ENCODE measurements at regions not wholly inside any gene's neighbourhood (a gene's known extent, or its start where the extent isn't known, plus 50 kb on each side); places are given as distances from the start of the nearest gene placed in this dataset.
"Not testable (repeated sequence)": the region's sequence is repeated elsewhere in the genome, so short reads cannot be mapped to it uniquely, and the experiment has no call there.

DNA sequence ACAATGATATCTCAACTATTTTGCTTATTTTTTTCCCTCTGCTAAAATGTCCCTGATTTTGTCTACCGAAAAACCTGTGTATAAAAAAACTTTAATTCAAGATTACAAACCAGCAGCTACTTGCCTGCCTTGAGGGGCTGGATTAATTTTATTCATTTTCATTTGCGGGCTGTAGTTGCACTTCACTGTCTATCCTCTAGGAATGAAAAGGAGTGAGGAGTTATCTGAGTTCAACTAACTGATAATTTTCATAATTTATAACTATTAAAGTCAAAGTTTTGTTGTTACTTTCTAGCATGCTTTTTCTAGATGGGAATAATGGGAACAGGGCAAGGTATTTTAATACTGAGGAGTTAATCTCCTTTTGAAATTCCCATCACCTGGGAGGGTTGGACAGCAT lies 50.3 kb upstream of the AGTPBP1 start:
- POLR2A ChIA-PET; H3K9me3 Mint-ChIP-seq (ENCODE audit: insufficient read depth); H3K4me3 Mint-ChIP-seq; H3K36me3 Mint-ChIP-seq (ENCODE audit: low read depth); CTCF ChIA-PET; DNase-seq; H3K4me1 Mint-ChIP-seq (ENCODE audit: low read depth); H3K27ac Mint-ChIP-seq; ATAC-seq: not testable (repeated sequence)
- peaks cover 13% of the 10 kb centered on the region for H3K27me3 Mint-ChIP-seq (ENCODE audit: low read depth)

DNA sequence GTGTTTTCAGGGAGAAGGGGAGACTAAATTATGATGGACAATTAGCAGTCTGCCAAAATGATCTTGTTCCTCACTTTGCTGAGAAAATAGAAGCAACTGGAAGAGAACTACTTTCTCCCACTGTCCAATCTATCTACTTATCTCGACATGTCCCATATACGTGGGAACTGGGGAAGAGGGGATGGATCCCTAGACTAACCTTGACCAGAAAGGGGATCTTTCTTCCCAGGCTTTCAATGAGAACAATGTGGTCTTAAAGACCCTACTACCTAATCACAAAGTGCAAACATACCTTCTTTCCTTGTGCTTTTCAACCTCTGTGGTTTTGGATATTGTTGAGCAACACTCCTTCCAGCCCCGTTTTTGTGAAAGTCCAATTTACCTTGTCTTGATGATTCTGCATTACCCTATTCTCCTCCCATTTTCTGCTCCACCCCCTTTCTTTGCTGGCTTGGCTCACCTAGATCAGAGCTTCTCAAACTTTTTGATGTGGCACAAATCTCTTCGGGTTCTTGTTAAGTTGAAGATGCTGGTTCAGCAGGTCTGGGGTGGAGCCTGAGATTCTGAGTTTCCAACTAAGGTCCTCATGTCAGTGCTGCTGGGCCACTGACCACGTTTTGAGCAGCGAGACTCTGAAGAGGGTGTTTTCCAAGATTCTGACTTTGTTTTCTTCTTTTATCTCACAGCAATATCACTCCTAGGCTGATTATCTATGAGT lies 61.4 kb upstream of the AGTPBP1 start:
- DNase-seq: peak; percentile 37
- H3K27ac Mint-ChIP-seq; CTCF ChIA-PET; H3K4me1 Mint-ChIP-seq (ENCODE audit: low read depth); POLR2A ChIA-PET; H3K27me3 Mint-ChIP-seq (ENCODE audit: low read depth); ATAC-seq; H3K9me3 Mint-ChIP-seq (ENCODE audit: insufficient read depth); H3K4me3 Mint-ChIP-seq; H3K36me3 Mint-ChIP-seq (ENCODE audit: low read depth): not testable (repeated sequence)

DNA sequence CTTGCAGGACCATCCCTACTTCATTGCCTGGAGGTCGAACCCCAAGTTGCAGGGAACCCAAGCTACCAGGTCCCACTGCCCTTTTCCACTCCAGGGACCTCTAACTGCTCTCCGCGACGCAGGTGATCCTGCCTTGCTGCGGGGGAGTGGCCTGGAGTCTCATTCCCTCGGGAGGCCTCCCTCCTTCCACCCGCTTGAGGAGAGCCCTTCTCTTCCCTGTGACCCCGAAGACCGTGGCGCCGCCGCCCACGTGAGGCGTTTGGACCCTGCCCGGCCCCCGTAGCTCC lies 63.0 kb upstream of the AGTPBP1 start:
- CTCF ChIA-PET: interaction anchor here (1.1 kb wide), 1 partner anchor 195 kb away, joined by 4 read pairs; no protein-coding TSS in a partner anchor
- ATAC-seq; DNase-seq; H3K4me3 Mint-ChIP-seq; POLR2A ChIA-PET; H3K9me3 Mint-ChIP-seq (ENCODE audit: insufficient read depth); H3K27me3 Mint-ChIP-seq (ENCODE audit: low read depth); H3K4me1 Mint-ChIP-seq (ENCODE audit: low read depth): not testable (repeated sequence)
- Mint-ChIP-seq H3K27ac (peak overlapping the region; percentile 50), H3K36me3 (ENCODE audit: low read depth) (peaks cover 15% of the 10 kb centered on the region)

DNA sequence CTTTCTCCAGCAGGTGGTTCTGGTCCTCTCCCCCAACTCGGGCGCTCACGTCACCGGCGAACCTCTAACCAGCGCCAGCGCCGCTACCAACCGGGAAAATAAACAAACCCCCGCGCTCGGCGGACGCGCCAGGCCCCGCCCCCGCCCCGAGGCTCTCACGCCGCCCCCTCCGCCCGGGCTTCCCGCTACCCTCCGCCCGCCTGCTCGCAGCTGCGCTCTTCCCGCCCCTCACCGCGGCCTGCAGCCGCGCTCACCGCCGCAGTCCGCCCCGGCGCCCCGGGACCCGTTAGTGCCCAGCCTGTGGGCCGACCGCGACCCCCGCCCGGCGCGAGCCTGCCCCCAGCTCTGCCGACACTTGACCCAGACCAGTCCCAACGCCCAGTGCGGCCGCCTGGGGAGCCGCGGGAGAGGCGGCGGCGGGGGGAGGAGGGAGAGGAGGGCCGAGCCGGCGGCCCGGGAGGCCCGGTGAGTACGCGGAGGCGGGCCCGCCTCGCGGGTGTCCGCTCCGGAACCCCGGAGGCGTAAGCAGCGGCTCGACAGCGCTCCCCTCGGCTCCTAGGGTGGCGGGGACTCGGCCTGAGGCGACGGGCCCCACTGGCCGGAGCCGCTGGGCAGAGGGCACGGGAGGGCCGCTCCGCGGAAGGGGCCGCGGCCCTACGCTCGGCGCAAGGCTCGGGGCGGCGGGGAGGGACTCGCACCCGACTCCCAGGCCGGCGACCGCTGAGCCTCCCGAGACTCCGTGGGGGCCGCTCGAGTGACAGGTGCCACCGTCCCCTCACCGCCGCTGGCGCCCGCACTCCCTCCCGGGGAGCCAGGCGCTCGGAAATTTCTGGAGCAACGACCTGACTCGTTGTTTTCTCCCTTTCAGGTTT lies 63.6 kb upstream of the AGTPBP1 start:
- POLR2A ChIA-PET: not testable (repeated sequence)

DNA sequence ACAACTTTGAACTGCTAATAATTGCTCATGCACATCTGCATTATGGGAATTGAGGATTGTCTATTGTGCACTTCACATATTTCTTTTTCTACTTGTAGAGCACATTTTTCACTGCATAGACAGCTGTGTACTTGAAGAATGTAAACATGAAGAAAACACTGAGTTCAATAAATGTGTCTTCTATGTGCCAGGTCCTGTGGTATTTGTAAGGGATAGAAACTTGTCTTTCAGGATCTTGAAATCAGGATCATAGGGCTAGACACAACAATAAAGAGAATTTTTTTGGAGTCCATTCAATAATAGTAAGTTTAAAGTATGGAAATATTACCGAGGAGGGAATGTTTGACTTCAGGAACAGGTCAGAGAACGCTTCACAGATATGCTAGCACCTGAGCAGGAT lies 66.6 kb upstream of the AGTPBP1 start:
- H3K36me3 Mint-ChIP-seq (ENCODE audit: low read depth): peaks cover 17% of the 10 kb centered on the region
- CTCF ChIA-PET; H3K9me3 Mint-ChIP-seq (ENCODE audit: insufficient read depth): not testable (repeated sequence)

More for the DNA sequence above, 63.6 kb upstream of the AGTPBP1 start:
- Mint-ChIP-seq H3K36me3 (ENCODE audit: low read depth) (peaks cover 15% of the 10 kb centered on the region), H3K27ac (peak overlapping the region; percentile 50), H3K4me3 (peak overlapping the region; percentile 82)
- not testable (repeated sequence) for H3K9me3 Mint-ChIP-seq (ENCODE audit: insufficient read depth); H3K4me1 Mint-ChIP-seq (ENCODE audit: low read depth); H3K27me3 Mint-ChIP-seq (ENCODE audit: low read depth)
- CTCF ChIA-PET: interaction anchor here (1.1 kb wide), 1 partner anchor 195 kb away, joined by 4 read pairs; no protein-coding TSS in a partner anchor
- DNase-seq (peak; percentile 74), ATAC-seq (peak; percentile 82)

DNA sequence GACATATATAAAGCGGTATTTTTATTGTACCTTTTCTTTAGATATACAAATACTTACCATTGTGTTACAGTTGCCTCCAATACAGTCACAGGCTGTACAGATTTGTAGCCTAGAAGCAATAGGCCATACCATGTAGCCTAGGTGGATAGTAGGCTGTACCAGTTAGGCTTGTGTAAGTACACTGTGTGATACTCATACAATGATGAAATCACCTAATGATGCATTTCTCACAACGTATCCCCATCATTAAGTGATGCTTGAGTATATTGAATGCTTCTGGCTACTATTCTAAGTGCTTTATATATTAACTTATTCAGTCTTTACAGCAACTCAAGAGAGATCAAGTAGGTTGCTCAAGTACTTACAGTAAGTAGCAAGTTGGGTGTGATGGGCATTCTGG lies 71.6 kb upstream of the AGTPBP1 start:
- H3K9me3 Mint-ChIP-seq (ENCODE audit: insufficient read depth); H3K4me1 Mint-ChIP-seq (ENCODE audit: low read depth); H3K27me3 Mint-ChIP-seq (ENCODE audit: low read depth); ATAC-seq; H3K4me3 Mint-ChIP-seq; CTCF ChIA-PET; H3K27ac Mint-ChIP-seq; DNase-seq; POLR2A ChIA-PET: not testable (repeated sequence)
- H3K36me3 Mint-ChIP-seq (ENCODE audit: low read depth): peaks cover 11% of the 10 kb centered on the region

More for the DNA sequence above, 66.6 kb upstream of the AGTPBP1 start:
- H3K4me3 Mint-ChIP-seq; POLR2A ChIA-PET; H3K27me3 Mint-ChIP-seq (ENCODE audit: low read depth); H3K27ac Mint-ChIP-seq; H3K4me1 Mint-ChIP-seq (ENCODE audit: low read depth); ATAC-seq; DNase-seq: not testable (repeated sequence)

DNA sequence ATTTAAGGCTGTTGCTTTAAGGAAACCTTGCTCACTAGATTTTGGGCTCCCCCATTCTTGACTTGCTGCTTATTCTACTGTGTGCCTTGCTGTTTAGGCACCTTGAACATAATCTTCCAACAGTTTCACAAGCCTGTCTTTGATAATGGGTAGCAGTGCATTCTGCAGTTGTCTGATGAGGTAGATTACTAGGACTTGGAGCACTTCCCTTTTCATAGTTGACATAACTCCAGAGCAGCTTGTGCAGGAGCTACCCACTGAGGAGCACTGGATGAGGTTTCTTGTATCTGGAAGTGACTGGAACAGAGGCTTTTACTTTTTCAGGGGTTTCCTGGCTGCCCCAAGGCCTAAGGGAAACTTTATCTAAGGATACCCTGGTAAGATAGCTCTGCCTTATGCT lies 73.0 kb upstream of the AGTPBP1 start:
- H3K36me3 Mint-ChIP-seq (ENCODE audit: low read depth); H3K27ac Mint-ChIP-seq; H3K4me1 Mint-ChIP-seq (ENCODE audit: low read depth); ATAC-seq; H3K9me3 Mint-ChIP-seq (ENCODE audit: insufficient read depth); H3K27me3 Mint-ChIP-seq (ENCODE audit: low read depth); DNase-seq; H3K4me3 Mint-ChIP-seq; POLR2A ChIA-PET: not testable (repeated sequence)
- CTCF ChIA-PET: interaction anchor here (1.0 kb wide), 1 partner anchor 1418 kb away, joined by 3 read pairs; no protein-coding TSS in a partner anchor

DNA sequence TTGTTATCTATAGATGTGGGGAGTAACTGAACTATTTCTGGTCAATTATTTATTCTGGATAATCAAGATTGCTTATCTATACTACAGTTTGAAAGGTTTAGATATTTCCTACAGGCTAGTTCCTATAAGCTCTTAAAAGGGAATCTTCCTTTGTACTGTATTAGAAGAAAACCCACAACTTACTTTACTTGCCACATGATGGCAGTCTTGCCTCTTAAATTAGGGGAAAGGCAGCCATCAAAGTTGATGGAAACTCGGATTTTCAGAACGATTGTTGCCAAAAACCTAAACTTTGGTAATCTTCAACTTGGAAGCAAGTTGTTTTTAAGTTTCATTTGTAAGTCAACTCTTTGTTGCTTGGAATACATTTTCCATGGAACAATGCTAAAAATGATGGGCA lies 77.2 kb upstream of the AGTPBP1 start:
- H3K27ac Mint-ChIP-seq; H3K36me3 Mint-ChIP-seq (ENCODE audit: low read depth); POLR2A ChIA-PET; CTCF ChIA-PET; H3K4me1 Mint-ChIP-seq (ENCODE audit: low read depth); H3K9me3 Mint-ChIP-seq (ENCODE audit: insufficient read depth); H3K4me3 Mint-ChIP-seq; H3K27me3 Mint-ChIP-seq (ENCODE audit: low read depth): not testable (repeated sequence)
- DNase-seq: peak; percentile 37
- ATAC-seq: peak; percentile 49

DNA sequence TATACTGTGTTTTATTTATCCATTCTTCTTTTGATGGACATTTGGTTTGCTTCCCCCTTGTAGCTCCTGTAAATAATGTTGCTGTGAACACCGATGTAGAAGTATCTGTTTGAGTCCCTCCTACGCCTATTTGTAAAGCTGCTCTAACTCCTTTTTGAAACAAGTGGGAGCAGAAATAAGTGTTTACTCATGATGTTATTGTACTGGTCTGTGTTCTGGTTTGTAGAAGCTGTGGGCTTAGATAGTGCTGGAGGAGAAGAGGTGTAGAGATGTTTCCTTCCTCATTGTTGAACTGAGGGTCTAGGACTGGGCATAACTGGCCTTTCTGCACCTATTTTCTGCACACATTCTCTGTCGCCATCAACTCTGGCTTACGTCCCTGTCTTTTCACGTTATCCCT lies 78.8 kb upstream of the AGTPBP1 start:
- H3K4me3 Mint-ChIP-seq; H3K9me3 Mint-ChIP-seq (ENCODE audit: insufficient read depth); ATAC-seq; H3K36me3 Mint-ChIP-seq (ENCODE audit: low read depth); H3K27me3 Mint-ChIP-seq (ENCODE audit: low read depth); CTCF ChIA-PET; POLR2A ChIA-PET; H3K27ac Mint-ChIP-seq; DNase-seq; H3K4me1 Mint-ChIP-seq (ENCODE audit: low read depth): not testable (repeated sequence)

DNA sequence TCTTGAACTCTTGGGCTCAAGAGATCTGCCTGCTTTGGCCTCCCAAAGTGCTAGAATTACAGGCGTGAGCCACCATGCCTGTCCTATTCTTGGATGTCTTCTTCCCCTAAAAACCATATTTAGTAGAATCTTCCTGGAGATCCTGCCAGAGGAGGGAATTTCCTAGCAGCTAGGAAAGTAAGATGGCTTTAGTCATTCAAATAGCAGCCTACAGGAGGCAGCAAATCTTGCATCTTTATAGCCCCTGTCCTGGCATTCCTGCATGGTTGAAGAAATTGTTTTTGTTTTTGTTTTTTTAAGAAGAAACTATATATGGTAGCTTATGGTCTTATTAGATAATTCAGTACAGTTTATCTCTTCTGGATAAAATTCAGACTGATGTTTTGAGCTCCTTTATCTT lies 83.2 kb upstream of the AGTPBP1 start:
- not testable (repeated sequence) for H3K4me1 Mint-ChIP-seq (ENCODE audit: low read depth); DNase-seq; H3K9me3 Mint-ChIP-seq (ENCODE audit: insufficient read depth); ATAC-seq; H3K4me3 Mint-ChIP-seq; H3K36me3 Mint-ChIP-seq (ENCODE audit: low read depth); H3K27me3 Mint-ChIP-seq (ENCODE audit: low read depth); H3K27ac Mint-ChIP-seq
- ChIA-PET CTCF (interaction anchor here (0.8 to 1.1 kb wide), 2 partner anchors 75 to 608 kb away, joined by 3 read pairs; no protein-coding TSS in a partner anchor), POLR2A (interaction anchor here (0.6 kb wide), 1 partner anchor 401 kb away, joined by 5 read pairs; no protein-coding TSS in a partner anchor)

DNA sequence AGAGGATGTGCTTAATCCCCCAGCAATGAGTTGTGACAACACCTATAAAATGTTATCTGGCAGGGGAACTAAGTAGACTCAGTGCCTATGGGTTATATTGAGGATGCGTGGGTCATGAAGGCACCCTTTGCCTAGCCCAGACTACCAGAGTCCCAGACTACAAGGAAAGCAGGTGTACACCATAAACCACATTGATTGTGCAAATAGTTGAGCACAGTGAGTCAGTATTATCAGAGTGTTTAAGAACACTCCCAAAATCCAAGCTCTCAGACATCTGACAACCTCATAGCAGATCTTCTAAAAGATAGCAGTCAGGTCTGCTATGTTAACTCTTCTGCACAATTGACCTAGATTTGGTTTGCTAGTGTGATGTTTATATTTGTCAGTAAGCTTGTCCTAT lies 92.8 kb upstream of the AGTPBP1 start:
- H3K27ac Mint-ChIP-seq; H3K4me3 Mint-ChIP-seq; H3K36me3 Mint-ChIP-seq (ENCODE audit: low read depth); H3K4me1 Mint-ChIP-seq (ENCODE audit: low read depth); ATAC-seq; H3K27me3 Mint-ChIP-seq (ENCODE audit: low read depth); DNase-seq; CTCF ChIA-PET; H3K9me3 Mint-ChIP-seq (ENCODE audit: insufficient read depth); POLR2A ChIA-PET: not testable (repeated sequence)

DNA sequence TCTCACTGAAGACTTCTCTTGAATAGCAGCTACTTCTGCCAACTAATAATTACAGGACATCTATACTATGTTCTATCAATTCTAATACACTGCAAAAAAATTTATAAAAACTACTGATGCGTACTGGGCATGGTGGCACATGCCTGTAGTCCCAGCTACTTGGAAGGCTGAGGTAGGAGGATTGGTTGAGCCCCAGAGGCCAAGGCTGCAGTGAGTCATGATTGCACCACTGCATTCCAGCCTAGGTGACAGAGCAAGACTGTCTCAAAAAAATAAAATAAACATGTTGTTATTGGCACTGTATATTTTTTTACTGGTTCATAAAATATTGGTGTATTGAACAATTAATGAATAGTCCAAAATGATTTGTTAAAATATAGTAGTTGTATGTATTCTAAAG lies 97.0 kb upstream of the NAA35 start:
- POLR2A ChIA-PET; H3K36me3 Mint-ChIP-seq (ENCODE audit: low read depth); H3K27ac Mint-ChIP-seq; ATAC-seq; CTCF ChIA-PET; H3K27me3 Mint-ChIP-seq (ENCODE audit: low read depth); H3K4me3 Mint-ChIP-seq; H3K9me3 Mint-ChIP-seq (ENCODE audit: insufficient read depth); DNase-seq; H3K4me1 Mint-ChIP-seq (ENCODE audit: low read depth): not testable (repeated sequence)
